ENCODE measurements at regions not wholly inside any gene's neighbourhood (a gene's known extent, or its start where the extent isn't known, plus 50 kb on each side); places are given as distances from the start of the nearest gene placed in this dataset.
A peak's percentile ranks its signal among the peaks of the same experiment; 100 is the strongest.

DNA sequence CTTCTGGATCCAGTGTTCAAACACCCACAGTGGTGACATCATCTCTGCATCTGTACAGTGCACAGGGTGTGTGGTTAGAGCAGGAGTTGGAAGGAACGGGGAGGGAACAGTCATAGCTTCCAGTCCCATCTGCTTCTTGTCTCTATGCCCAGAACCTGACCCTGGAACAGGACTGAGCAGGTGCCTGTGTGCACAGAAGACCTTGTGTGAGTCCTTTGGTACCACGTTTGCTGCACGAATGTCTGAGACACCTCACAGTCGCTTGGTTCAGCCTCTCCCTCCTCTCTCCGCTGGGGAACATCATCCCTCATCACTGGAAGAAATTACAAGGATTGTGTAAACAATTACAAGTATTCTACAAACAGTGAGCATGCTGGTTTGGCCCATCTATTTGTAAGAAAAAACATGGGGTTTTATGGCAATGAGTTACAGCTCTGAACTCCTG, 243.0 kb upstream of the KLF6 start:
- Mint-ChIP-seq H3K9me3 (no peaks in the 10 kb centered on the region), H3K4me1 (peaks cover 5 to 8% of the 10 kb centered on the region in 2 donors), H3K4me3 (no peak overlapping the region), H3K36me3 (no peaks in the 10 kb centered on the region), H3K27ac (no peak overlapping the region), H3K27me3 (no peaks in the 10 kb centered on the region)
- no peak for ATAC-seq (replicated peaks)
- DNase-seq: no peak

DNA sequence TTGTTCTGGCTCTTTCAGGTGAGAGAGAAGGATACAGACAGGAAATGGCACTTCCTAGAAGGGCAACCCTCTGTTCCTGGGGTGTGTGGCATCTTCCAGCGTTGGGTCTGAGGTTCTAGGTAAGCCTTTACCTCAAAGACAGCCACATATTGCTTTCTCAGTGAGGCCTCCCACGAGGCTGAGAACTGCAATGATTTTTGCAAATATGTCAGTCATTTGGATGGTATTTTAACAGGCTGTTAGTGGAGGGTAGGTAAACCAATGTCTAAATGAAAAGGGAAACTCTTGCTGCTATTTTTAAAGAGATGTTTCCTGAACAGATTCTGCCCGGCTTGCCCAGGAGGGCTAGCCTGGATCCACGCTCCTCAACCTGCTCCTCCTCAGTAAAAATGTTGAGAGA, 240.3 kb upstream of the KLF6 start:
- H3K27ac Mint-ChIP-seq: no peak overlapping the region

DNA sequence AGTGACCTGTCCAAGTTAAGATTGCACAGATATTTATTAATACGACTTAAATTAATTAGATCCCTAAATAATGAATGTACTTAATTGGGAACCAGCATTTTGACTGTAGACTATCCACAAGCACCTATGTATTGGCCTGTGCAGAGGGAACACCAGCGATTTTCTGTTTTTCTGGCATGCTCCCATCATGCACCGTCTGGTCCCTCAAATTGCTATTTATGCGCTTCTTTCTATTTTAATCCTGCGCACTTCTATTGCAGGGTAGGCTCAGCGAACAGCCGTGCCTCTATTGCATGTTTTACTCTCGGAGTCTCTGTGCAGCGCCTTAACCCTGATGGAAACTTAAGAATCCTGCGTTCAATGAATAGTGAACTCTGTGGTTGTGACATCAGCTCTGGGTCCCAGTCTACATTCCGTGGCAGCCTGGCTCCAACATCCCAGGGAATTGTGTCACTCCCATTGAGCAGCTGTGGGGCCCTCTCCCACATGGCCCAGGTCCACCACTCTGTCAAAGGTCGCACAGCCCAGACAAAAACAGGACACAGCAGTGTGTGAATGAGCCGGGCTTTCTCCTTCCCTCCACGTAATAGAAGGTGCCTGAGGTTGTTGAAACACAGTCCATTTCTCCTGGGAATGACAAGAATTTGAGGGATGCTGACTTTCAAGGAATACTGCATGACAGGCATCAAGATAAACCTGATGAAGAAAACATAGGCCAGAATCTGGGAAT, 239.7 kb upstream of the KLF6 start:
- ATAC-seq (replicated peaks) (no peak), DNase-seq (no peak)
- no peak overlapping the region for H3K4me3 Mint-ChIP-seq
- no peaks in the 10 kb centered on the region for H3K27me3 Mint-ChIP-seq
- H3K36me3 Mint-ChIP-seq: peaks cover 0 to 5% of the 10 kb centered on the region in 2 donors
- H3K9me3 Mint-ChIP-seq: peaks cover 6 to 8% of the 10 kb centered on the region in 2 donors
- peaks cover 10% of the 10 kb centered on the region in 2 donors for H3K4me1 Mint-ChIP-seq
- no peak overlapping the region for H3K27ac Mint-ChIP-seq

More for the DNA sequence above, 240.3 kb upstream of the KLF6 start:
- peaks cover 8 to 10% of the 10 kb centered on the region in 2 donors for H3K4me1 Mint-ChIP-seq
- H3K9me3 Mint-ChIP-seq: peaks cover 6 to 8% of the 10 kb centered on the region in 2 donors
- DNase-seq (no peak), ATAC-seq (replicated peaks) (no peak)
- H3K27me3 Mint-ChIP-seq: no peaks in the 10 kb centered on the region
- no peak overlapping the region for H3K4me3 Mint-ChIP-seq
- peaks cover 0 to 5% of the 10 kb centered on the region in 2 donors for H3K36me3 Mint-ChIP-seq

DNA sequence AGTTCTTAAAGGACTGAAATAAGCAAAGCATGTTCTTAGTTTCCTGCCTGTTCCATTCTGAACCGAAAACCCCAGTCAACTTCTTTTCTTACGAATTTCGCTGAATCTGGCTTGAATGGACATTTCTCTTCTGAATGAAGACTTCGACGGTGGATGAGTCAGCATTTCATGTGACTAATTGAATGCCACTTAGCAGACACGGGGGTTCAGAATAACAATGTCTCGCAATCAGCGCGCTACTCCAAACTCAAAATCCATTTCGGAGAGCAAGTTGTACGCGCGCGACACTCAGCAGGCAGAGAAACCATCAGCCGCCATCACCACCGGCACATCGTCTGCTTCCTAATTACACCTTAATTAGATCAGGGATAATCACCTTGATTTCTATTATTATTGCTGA, 239.0 kb upstream of the KLF6 start:
- Mint-ChIP-seq H3K4me3 (no peak overlapping the region), H3K4me1 (peaks cover 10% of the 10 kb centered on the region in 2 donors), H3K27me3 (no peaks in the 10 kb centered on the region), H3K27ac (no peak overlapping the region), H3K9me3 (peaks cover 6 to 8% of the 10 kb centered on the region in 2 donors), H3K36me3 (peaks cover 0 to 5% of the 10 kb centered on the region in 2 donors)
- ATAC-seq (replicated peaks): no peak
- DNase-seq: no peak

DNA sequence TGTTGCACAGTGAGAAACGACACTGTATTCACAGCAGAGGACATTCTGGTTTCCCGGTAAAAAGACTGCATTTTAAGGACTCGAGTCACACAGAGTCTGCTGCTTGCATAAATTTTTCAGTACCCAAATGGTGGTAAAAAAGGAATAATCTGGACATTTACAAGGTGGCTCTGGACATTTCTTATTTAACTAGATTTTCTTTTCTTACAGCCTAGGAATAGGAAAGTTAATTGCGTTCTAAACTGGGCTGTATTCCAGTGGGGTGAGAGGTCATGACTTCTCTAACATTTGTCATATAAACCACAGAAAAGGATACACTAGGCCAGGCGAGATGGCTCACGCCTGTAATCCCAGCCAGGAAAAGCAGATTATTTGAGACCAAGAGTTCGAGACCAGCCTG, 237.5 kb upstream of the KLF6 start:
- ATAC-seq (replicated peaks): no peak
- Mint-ChIP-seq H3K27ac (no peak overlapping the region), H3K4me3 (no peak overlapping the region), H3K36me3 (peaks cover 0 to 5% of the 10 kb centered on the region in 2 donors), H3K4me1 (peaks cover 13 to 21% of the 10 kb centered on the region in 2 donors), H3K9me3 (peaks cover 6 to 8% of the 10 kb centered on the region in 2 donors), H3K27me3 (no peaks in the 10 kb centered on the region)
- no peak for DNase-seq

DNA sequence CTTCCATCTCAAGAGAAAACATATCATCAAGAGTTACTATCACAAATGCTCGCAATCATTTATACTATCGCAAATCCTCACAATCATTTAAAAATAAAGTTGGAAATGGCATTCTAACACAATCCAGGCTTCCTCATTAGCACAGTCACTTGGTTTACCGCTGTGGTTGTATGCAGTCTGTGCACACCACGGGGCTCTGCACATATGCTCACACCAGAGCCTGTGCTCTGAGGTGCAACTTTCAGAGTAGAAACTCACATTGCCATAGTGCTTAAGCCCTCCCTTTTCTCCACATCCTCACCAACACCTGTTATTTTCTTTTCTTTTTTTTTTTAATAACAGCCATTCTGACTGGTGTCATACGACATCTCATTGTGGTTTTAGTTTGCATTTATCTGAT, 235.6 kb upstream of the KLF6 start:
- H3K9me3 Mint-ChIP-seq: peaks cover 6 to 8% of the 10 kb centered on the region in 2 donors
- DNase-seq (no peak), ATAC-seq (replicated peaks) (no peak)
- peaks cover 14 to 28% of the 10 kb centered on the region in 2 donors for H3K4me1 Mint-ChIP-seq
- H3K4me3 Mint-ChIP-seq: no peak overlapping the region
- H3K27ac Mint-ChIP-seq: peak overlapping the region; percentile 20
- no peaks in the 10 kb centered on the region for H3K27me3 Mint-ChIP-seq
- H3K36me3 Mint-ChIP-seq: peaks cover 0 to 5% of the 10 kb centered on the region in 2 donors

DNA sequence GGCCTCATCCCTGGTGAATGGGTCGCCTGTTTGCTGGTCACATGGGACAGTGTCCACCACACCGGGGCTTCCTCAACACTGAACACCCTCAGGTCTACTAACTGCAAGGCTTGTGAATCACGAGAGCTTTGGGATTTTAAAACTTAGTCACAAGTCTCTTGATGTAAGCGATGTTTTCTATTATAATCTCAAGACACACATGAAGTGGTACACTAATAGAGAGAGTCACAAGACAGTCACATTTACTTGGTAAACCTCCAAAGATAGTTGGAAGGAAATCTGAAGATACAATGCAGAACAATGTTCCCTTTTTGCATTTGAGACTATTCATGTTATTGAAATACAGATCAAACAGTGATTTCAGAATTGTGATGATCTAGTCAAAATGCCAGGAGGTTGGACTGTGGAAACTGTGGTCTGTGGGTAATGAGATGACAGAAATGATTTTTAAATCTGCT, 233.1 kb upstream of the KLF6 start:
- H3K27me3 Mint-ChIP-seq: no peaks in the 10 kb centered on the region
- peak; percentile 70 to 83 for ATAC-seq (replicated peaks)

DNA sequence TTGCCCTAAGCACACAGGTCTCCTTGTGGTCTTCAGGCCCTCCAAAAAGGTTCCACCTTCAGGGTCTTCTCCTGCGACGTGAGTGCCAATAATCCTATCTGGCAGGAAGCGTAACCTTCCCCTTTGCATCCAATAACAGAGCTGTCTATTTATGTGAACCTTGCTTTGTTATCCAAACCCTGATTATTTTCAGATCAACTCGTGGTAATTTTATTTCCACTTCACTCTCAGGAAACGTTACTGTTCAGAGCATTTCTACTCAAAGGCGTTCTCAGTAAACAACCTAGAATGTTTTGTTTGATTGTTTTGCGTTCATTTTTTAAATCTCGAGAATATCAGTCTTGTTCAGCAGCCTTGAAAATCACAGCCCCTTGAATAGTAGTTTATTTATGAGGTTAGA, 232.3 kb upstream of the KLF6 start:
- peaks cover 6 to 8% of the 10 kb centered on the region in 2 donors for H3K9me3 Mint-ChIP-seq
- DNase-seq (no peak), ATAC-seq (replicated peaks) (no peak)
- H3K4me1 Mint-ChIP-seq: peaks cover 25 to 37% of the 10 kb centered on the region in 2 donors
- H3K27ac Mint-ChIP-seq: peak overlapping the region; percentile 85
- no peak overlapping the region for H3K4me3 Mint-ChIP-seq
- no peaks in the 10 kb centered on the region for H3K27me3 Mint-ChIP-seq
- H3K36me3 Mint-ChIP-seq: peaks cover 0 to 5% of the 10 kb centered on the region in 2 donors

More for the DNA sequence above, 233.1 kb upstream of the KLF6 start:
- H3K4me3 Mint-ChIP-seq: peak overlapping the region in 1 of 2 donors; percentile 4
- peaks cover 6 to 8% of the 10 kb centered on the region in 2 donors for H3K9me3 Mint-ChIP-seq
- DNase-seq: peak; percentile 20
- peaks cover 23 to 37% of the 10 kb centered on the region in 2 donors for H3K4me1 Mint-ChIP-seq
- H3K27ac Mint-ChIP-seq: peak overlapping the region; percentile 85
- H3K36me3 Mint-ChIP-seq: peaks cover 0 to 5% of the 10 kb centered on the region in 2 donors

DNA sequence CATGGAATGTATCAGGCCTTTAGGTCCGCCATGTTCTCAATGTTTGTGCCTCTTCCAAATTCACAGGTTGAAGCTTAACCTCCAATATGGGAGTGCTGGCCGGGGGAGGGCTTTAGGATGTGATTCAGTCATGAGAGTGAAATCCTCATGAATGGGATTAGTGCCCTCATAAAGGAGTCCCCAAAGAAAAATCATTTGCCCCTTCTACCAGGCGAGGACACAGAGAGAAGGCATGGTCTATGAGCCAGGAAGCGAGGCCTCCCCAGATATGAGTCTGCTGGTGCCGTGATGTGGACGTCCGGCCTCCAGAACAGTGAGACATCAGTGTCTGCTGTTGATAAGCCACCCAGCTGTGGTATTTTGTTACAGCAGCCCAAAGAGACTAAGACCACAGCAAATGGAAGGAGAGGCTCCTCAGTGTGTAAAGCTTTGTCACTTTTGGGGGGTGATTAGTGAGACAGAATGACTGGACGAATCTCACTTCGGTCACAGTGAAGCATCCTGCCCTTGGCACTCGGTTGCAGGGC, 231.3 kb upstream of the KLF6 start:
- ATAC-seq (replicated peaks): no peak
- no peaks in the 10 kb centered on the region for H3K27me3 Mint-ChIP-seq

DNA sequence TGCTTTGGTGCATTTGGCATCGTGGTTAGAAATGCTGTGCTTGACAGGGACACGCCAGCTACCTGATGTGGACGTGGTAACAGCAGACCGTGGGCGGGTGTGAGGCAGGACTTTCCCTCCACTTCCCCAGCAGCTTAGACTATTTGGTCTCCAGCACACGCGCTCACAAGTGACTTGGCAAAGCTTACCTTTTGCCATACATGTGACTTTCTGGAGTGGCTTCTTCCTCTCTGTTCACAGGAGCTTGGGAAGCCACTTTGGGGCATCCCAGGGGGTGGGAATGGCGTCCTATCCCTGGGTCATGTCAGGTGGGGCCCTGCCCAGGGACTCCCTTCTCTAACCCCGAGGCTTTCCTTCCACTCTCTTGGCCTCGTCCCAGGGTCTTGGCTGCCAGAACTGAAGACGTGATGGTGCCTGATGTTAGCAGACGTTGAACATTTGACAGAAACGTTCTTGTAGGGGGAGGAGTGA, 228.7 kb upstream of the KLF6 start:
- Mint-ChIP-seq H3K4me1 (peaks cover 20 to 27% of the 10 kb centered on the region in 2 donors), H3K27ac (peak overlapping the region; percentile 81), H3K4me3 (peak overlapping the region in 1 of 2 donors; percentile 25), H3K36me3 (no peaks in the 10 kb centered on the region), H3K9me3 (no peaks in the 10 kb centered on the region), H3K27me3 (no peaks in the 10 kb centered on the region)
- peak; percentile 70 to 75 for ATAC-seq (replicated peaks)
- DNase-seq: peak; percentile 56

More for the DNA sequence above, 231.3 kb upstream of the KLF6 start:
- Mint-ChIP-seq H3K4me1 (peaks cover 23 to 37% of the 10 kb centered on the region in 2 donors), H3K4me3 (no peak overlapping the region), H3K27ac (no peak overlapping the region), H3K36me3 (peaks cover 0 to 2% of the 10 kb centered on the region in 2 donors), H3K9me3 (peaks cover 4 to 5% of the 10 kb centered on the region in 2 donors)
- DNase-seq: no peak

DNA sequence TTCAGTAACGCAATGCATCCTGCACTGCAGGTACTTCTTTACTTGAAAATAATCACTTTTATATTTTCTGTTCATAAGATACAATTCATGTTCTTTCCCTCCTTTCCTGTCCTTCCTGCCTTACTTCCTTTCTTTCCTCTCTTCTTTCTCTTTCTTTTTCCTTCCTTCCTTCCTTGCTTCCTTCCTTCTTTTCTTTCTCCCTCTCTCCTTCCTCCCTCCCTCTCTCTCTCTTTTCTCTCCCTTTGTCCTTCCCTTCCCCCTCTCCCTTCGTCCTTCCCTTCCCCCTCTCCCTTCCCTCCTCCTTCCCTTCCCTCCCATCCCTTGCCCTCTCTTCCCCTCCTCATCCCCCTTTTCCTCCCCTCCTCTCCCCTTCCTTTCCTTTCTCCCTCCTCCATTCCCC, 227.8 kb upstream of the KLF6 start:
- Mint-ChIP-seq H3K4me3 (no peak overlapping the region), H3K27me3 (no peaks in the 10 kb centered on the region), H3K9me3 (no peaks in the 10 kb centered on the region), H3K36me3 (no peaks in the 10 kb centered on the region), H3K27ac (peak overlapping the region; percentile 27), H3K4me1 (peaks cover 16 to 20% of the 10 kb centered on the region in 2 donors)
- ATAC-seq (replicated peaks): no peak
- DNase-seq: no peak

DNA sequence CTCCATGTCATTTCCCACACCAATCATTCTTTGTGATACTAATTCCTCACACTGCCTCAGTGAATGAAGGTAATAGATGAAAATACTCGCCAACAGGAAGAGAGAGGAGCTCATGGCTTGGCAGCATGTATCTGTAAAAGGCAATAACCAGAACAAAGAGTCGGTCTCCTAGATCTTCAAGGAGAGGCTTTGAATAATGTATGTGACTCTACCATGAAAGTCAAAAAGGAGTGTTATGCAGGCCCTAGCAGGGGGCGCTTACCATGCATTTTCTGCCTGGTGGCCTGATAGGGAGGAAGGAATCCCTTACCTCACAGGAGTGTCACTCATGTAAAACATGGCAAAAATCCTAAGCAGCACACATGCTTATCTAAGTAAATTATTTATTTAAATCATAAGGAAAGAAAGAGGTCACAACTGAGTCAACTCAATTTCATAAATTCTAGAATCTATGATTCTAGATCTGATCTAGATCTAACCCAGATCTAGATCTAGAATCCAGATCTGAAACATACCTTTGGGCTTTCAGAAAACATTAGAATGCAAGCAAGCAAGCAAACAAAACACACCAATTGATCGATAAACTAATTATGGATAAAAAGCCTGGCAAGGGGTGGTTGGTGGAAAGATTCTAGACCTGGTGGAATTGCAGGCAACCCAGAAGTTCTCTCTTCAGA, 226.3 kb upstream of the KLF6 start:
- Mint-ChIP-seq H3K27me3 (no peaks in the 10 kb centered on the region), H3K4me1 (peaks cover 21 to 23% of the 10 kb centered on the region in 2 donors), H3K9me3 (no peaks in the 10 kb centered on the region), H3K36me3 (no peaks in the 10 kb centered on the region), H3K4me3 (no peak overlapping the region), H3K27ac (peak overlapping the region; percentile 31)
- DNase-seq (no peak), ATAC-seq (replicated peaks) (no peak)

DNA sequence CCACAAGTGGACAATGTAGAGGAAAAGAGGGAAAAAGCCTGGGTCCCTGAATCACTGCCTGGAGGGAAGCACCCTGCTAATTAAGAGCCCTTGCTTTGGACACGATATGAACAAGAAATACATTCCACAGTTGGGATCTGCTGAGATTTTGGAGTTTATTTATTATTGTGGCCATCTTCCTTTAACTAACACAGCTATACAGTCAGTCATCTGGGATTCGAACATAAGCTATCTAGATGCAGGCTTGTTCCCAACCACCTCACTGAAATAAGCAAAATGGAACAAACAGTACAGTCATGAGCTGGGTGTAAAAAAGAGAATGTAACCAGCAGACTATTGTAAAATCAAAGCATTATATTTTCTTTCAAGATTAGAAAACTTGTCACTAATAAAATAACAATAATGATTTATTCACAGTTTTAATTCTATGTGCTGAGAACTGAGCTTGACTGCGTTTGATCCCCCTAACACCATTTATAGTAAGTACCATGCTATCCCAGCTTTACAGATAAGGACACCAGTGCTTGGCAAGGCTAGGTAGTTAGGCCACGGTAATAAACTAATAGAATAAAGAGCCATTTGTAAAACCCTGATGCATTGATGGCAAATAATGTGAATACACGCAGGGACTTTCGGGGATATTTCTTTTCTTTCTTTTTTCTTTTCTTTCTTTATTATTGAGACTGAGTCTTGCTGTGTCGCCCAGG, 223.8 kb upstream of the KLF6 start:
- no peaks in the 10 kb centered on the region for H3K27me3 Mint-ChIP-seq
- H3K4me1 Mint-ChIP-seq: peaks cover 33 to 41% of the 10 kb centered on the region in 2 donors
- H3K36me3 Mint-ChIP-seq: peaks cover 2 to 3% of the 10 kb centered on the region in 2 donors
- H3K9me3 Mint-ChIP-seq: peaks cover 0 to 2% of the 10 kb centered on the region in 2 donors
- no peak overlapping the region for H3K4me3 Mint-ChIP-seq
- DNase-seq (no peak), ATAC-seq (replicated peaks) (no peak)
- no peak overlapping the region for H3K27ac Mint-ChIP-seq

DNA sequence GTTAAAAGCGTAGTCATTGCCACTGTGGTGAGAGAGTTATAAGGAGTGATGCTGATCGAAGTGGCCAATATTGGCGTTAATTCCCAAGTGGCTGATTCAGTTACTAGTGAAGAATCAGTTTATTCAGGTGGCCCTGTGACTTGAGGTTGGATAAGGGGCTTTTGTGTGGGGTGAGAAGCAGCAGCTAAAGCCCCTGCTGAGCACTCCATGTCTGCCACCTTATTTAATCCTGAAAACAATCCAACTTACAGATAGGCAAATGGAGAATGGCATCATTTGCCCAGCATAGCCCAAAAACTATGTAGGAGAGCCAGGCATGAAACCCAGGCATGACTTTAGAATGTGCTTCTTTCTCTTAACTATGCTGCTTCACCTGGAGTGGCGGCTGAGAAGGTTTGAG, 222.8 kb upstream of the KLF6 start:
- DNase-seq (no peak), ATAC-seq (replicated peaks) (no peak)
- Mint-ChIP-seq H3K9me3 (peaks cover 0 to 2% of the 10 kb centered on the region in 2 donors), H3K27ac (no peak overlapping the region), H3K4me3 (no peak overlapping the region), H3K4me1 (peaks cover 26 to 37% of the 10 kb centered on the region in 2 donors), H3K27me3 (no peaks in the 10 kb centered on the region), H3K36me3 (peaks cover 2 to 3% of the 10 kb centered on the region in 2 donors)
